Upper lobe of left lung (tissue), 4 donors: ENCODE measurements at regions not wholly inside any gene's neighbourhood (a gene's known extent, or its start where the extent isn't known, plus 50 kb on each side); places are given as distances from the start of the nearest gene placed in this dataset.

ENCODE experiments used
- POLR2A ChIP-seq, 4 donors: fragments of 450-650 bp; IDR thresholded peaks; one replicate each; pipeline ENCODE4 v1.5.1; 2016 to 2017; ENCODE audit warnings: antibody characterized with exemption in 4 of 4, mild to moderate bottlenecking in 2 of 4
- TF ChIP-seq, protein P1 (sequence below), 6 experiments: fragments of 450-650 bp in 4 of 6; fragments of 200-600 bp in 2 of 6; sonication (generic) in 2 of 6; IDR thresholded peaks; one replicate each; pipeline ENCODE4 v1.5.1; 2016 to 2019; ENCODE audit warnings: antibody characterized with exemption in 6 of 6

DNA sequence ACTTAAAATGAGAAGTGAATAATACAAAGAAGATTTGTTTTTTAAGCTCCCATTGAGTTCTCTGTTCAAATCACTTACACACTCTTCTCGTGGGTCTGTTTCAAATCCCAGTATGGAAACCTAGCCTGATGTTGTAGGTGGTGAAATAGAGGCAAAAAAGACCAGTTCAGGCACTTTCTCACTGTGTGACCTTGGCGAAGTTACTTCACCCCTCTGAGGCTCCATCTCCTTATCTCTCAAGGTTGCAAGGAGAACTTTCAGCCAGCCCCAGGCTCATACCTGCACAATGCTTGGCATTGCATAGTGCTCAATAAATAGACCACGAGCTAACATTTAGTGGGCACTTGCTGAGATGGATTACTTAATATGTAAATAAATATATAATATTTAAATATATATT is 90.1 kb downstream of the PRLHR start:
- TF ChIP-seq, protein P1, sequence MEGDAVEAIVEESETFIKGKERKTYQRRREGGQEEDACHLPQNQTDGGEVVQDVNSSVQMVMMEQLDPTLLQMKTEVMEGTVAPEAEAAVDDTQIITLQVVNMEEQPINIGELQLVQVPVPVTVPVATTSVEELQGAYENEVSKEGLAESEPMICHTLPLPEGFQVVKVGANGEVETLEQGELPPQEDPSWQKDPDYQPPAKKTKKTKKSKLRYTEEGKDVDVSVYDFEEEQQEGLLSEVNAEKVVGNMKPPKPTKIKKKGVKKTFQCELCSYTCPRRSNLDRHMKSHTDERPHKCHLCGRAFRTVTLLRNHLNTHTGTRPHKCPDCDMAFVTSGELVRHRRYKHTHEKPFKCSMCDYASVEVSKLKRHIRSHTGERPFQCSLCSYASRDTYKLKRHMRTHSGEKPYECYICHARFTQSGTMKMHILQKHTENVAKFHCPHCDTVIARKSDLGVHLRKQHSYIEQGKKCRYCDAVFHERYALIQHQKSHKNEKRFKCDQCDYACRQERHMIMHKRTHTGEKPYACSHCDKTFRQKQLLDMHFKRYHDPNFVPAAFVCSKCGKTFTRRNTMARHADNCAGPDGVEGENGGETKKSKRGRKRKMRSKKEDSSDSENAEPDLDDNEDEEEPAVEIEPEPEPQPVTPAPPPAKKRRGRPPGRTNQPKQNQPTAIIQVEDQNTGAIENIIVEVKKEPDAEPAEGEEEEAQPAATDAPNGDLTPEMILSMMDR (IDR thresholded peaks at IDR 0.05): no peak
- TF ChIP-seq POLR2A (IDR thresholded peaks at IDR 0.05): no peak
